ENCODE measurements at regions not wholly inside any gene's neighbourhood (a gene's known extent, or its start where the extent isn't known, plus 50 kb on each side); places are given as distances from the start of the nearest gene placed in this dataset.

- no peak for DNase-seq
These were observed 278.7 kb upstream of the ZNF521 start for GRCh38 chr18:25630682-25631081.

- DNase-seq, result no peak
These were observed 269.7 kb upstream of the ZNF521 start for GRCh38 chr18:25621682-25622081.

GRCh38 chr18:25621144-25621543, 269.2 kb upstream of the ZNF521 start:
- no peak for DNase-seq

- no peak for DNase-seq
These were observed 262.2 kb upstream of the ZNF521 start for GRCh38 chr18:25614168-25614567.

- no peak for DNase-seq
These were observed 260.5 kb upstream of the ZNF521 start for GRCh38 chr18:25612466-25612865.

GRCh38 chr18:25608091-25608490, 256.1 kb upstream of the ZNF521 start:
- no peak for DNase-seq

- no peak for DNase-seq
These were observed 253.1 kb upstream of the ZNF521 start for GRCh38 chr18:25604894-25605597.

GRCh38 chr18:25604196-25604893, 252.4 kb upstream of the ZNF521 start:
- no peak for DNase-seq

GRCh38 chr18:25599443-25599842, 247.5 kb upstream of the ZNF521 start:
- DNase-seq, result no peak

GRCh38 chr18:25597476-25597875, 245.5 kb upstream of the ZNF521 start:
- DNase-seq, result no peak

GRCh38 chr18:25595274-25596060, 243.5 kb upstream of the ZNF521 start:
- DNase-seq, result no peak

- DNase-seq, result no peak
These were observed 242.4 kb upstream of the ZNF521 start for GRCh38 chr18:25594351-25594750.

- DNase-seq, result no peak
These were observed 240.9 kb upstream of the ZNF521 start for GRCh38 chr18:25592804-25593360.

GRCh38 chr18:25590456-25590855, 238.5 kb upstream of the ZNF521 start:
- DNase-seq, result no peak

GRCh38 chr18:25587545-25587944, 235.6 kb upstream of the ZNF521 start:
- no peak for DNase-seq

- no peak for DNase-seq
These were observed 217.0 kb upstream of the ZNF521 start for GRCh38 chr18:25568986-25569385.

GRCh38 chr18:25563816-25564683, 212.1 kb upstream of the ZNF521 start:
- DNase-seq, result no peak

GRCh38 chr18:25563346-25563745, 211.4 kb upstream of the ZNF521 start:
- no peak for DNase-seq

- DNase-seq, result no peak
These were observed 210.0 kb upstream of the ZNF521 start for GRCh38 chr18:25561918-25562317.

- DNase-seq, result no peak
These were observed 208.4 kb upstream of the ZNF521 start for GRCh38 chr18:25560369-25560768.

- no peak for DNase-seq
These were observed 205.0 kb upstream of the ZNF521 start for GRCh38 chr18:25557011-25557410.

GRCh38 chr18:25553631-25554263, 201.8 kb upstream of the ZNF521 start:
- no peak for DNase-seq

Data from T-helper 1 cell (primary cell).